IPS-18c (cell line): ENCODE measurements at regions not wholly inside any gene's neighbourhood (a gene's known extent, or its start where the extent isn't known, plus 50 kb on each side); places are given as distances from the start of the nearest gene placed in this dataset.

Source experiments
- H3K4me3 ChIP-seq: 2 replicates; pipeline ENCODE4 v1.7.0; 2013; ENCODE audit warnings: low read depth, mild to moderate bottlenecking, low read length, moderate library complexity; ENCODE audit not compliant: insufficient read depth
- H3K9me3 ChIP-seq: one replicate; pipeline ENCODE4 v1.6.1; 2013; ENCODE audit warnings: mild to moderate bottlenecking, low read length, moderate library complexity; ENCODE audit not compliant: control insufficient read depth, insufficient read depth

DNA sequence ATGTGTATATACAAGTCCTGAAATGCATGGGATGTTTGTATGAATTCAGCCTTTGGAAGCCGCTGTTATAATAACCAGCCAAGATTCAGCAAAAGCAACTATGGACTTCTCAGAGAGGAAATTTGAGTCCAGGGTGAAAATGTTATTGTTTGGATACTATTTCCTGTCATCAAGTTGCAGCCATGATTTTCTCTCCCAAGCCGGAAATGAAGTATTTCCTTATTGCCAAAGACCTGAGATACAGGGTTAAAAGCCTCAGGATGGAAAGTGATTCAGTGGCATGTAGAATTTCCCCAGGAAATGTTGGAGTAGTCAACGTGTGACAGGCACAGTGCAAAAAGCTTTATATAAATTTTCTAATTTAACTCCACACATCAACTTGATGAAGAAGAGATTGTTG is 133.9 kb downstream of the IRS2 start:
- no peak overlapping the region for H3K4me3 ChIP-seq

DNA sequence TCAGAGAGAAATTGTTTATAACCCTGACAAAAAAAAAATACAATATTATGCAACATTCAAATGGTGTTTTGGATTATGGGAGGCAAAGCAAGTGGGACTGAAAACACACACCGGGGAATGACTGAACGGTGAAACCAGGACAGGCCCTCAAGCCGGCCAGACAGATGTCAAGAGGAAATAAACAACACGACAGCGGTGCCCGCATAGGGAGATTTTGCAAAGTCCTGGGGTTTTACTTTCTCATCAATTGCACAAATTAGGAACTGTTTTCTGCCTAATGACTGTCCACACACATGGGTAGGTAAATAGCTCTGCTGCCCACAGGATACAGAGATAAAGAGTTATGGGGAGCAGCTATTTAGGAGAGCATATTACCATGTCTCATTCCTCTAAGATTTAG is 134.5 kb downstream of the IRS2 start:
- H3K9me3 ChIP-seq = no peaks in the 10 kb centered on the region
- no peak overlapping the region for H3K4me3 ChIP-seq

More for the DNA sequence above, 133.9 kb downstream of the IRS2 start:
- H3K9me3 ChIP-seq = no peaks in the 10 kb centered on the region

DNA sequence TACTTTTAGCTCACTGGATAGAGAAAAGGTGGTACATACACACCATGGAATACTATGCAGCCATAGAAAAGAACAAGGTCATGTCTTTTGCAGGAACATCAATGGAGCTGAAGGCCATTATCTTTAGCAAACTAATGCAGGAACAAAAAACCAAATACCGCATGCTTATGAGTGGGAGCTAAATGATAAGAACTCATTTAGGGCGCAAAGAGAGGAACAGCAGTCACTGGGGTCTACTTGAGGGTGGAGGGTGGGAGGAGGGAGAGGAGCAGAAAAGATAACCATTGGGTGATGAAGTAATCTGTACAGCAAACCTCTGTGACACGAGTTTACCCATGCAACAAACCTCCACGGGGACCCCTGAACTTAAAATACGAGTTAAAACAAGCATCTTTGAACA is 135.1 kb downstream of the IRS2 start:
- no peaks in the 10 kb centered on the region for H3K9me3 ChIP-seq
- no peak overlapping the region for H3K4me3 ChIP-seq

DNA sequence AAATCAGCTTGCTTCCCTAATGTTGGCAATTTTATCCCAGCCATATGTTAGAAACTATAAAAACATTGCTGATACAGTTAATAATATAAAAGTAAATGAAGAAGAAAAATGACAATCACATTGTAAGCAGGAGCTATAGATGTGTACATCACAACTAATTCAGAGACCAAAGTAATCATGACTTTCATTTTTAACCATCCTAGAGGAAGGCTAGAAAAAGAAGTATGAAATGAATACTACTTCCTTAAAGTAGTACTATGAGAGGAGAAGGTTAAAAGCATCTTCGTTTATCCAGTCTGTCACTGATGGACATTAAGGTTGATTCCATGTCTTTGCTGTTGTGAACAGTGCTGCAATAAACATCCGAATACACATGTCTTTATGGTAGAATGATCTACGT is 135.5 kb downstream of the IRS2 start:
- Histone ChIP-seq H3K9me3 (no peaks in the 10 kb centered on the region), H3K4me3 (no peak overlapping the region)

DNA sequence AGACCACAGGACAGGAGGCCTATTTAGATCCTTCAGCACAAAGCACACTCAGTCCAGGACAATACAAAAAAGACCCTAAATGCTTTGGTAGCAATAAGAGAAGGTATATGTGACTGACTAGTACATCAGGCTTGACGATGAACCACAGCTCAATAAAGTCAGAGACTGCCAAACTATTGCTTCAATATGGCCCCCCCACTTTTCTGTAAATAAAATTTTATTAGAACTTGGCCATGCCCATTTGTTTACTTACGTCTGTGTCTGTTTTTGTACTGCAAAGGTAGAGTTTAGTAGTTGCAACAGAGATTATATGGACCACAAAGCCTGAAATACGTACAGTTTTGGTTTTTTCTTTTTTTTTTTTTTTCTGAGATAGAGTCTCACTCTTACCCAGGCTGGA is 136.7 kb downstream of the IRS2 start:
- H3K9me3 ChIP-seq = no peaks in the 10 kb centered on the region
- no peak overlapping the region for H3K4me3 ChIP-seq

DNA sequence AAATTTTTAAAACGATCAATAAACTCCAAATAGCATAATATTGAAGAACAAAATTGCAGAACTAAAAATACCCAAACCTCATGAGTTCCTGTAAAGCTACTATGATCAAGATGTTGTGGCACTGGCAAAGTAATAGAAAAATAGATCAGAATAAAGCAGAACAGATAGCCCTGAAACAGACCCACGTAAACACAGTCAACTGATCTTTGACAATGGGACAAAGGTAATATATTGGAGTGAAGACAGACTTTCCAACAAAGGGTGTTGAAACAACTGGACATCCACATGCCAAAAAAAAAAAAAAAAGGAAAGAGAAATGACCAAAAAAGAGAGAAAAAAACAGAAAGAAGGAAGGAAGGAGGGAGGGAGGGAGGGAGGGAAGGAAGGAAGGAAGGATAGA is 138.7 kb downstream of the IRS2 start:
- H3K9me3 ChIP-seq = no peaks in the 10 kb centered on the region
- no peak overlapping the region for H3K4me3 ChIP-seq

DNA sequence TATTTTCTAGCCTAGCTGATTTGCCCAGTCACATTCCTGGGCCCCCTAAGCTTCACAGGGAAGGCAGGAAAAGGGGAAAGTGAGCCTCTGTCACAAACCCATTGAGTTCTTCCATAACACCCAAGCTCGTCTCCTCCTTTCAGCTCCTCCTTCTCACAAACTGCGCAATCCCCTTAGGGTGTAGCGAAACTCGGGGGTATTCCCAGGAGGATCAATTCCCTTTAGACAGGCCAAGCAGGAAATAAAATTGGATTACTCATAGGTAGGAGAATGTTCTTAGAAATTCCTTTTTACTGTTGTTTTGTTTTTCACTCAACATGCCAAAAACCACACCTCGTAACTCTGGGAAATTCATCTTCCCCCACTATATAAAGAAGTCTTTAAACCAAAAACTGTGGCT is 139.3 kb downstream of the IRS2 start:
- H3K4me3 ChIP-seq = no peak overlapping the region

DNA sequence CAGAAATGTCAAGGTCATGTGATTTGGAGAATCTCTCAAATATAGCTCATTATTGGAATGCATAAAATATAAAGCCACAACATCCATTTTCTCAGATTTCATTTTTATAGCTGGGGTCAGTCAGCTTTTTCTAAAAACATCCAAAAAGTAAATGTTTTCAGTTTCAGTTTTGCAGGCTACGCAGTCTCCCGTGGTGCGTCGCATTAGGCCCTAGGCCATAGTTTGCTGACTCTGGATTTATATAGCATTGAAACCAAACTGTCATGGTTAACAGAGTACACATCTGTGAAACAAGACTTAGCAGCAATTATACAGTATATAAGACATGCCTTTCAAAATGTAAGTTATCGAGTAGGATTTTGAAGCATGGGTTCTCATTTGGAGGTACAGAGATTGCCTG is 140.0 kb downstream of the IRS2 start:
- Histone ChIP-seq H3K9me3 (no peaks in the 10 kb centered on the region), H3K4me3 (no peak overlapping the region)

More for the DNA sequence above, 139.3 kb downstream of the IRS2 start:
- no peaks in the 10 kb centered on the region for H3K9me3 ChIP-seq

DNA sequence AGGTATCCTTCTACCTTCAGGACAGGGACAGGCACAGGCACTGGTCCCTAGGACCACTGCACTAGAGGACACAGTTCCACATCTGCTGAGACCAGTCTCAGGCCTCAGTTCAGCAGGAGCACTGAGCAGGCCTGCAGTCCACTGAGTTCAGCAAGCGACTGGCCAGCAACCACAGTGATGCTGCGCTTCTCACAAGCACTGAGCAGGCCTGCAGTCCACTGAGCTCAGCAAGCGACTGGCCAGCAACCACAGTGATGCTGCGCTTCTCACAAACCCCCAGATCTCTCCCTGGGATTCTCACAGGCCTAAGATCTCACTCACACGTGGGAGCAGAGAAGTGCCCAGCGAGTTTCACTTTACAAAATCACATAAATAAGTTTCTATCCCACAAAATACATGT is 140.6 kb downstream of the IRS2 start:
- H3K9me3 ChIP-seq = no peaks in the 10 kb centered on the region
- H3K4me3 ChIP-seq = no peak overlapping the region

DNA sequence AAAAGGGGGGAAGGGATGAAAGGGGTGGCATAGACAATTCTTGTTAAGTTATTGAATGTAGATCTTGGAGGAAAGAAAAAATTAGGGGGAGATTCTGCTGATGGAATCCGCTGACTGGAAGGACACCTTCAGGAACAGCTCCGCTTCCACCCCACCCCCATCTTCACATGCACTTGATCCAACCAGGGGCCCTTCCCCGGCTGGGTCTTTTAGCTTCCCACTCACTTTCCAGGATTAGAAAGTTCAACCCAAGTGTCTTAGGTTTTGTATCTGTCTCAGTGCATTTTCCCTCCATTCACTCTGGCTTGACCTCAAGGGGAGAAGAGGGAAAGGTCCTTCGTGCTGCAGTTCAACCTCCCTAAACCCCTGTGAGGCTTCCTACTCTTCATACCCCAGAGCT is 141.4 kb downstream of the IRS2 start:
- no peak overlapping the region for H3K4me3 ChIP-seq
- H3K9me3 ChIP-seq = no peaks in the 10 kb centered on the region

DNA sequence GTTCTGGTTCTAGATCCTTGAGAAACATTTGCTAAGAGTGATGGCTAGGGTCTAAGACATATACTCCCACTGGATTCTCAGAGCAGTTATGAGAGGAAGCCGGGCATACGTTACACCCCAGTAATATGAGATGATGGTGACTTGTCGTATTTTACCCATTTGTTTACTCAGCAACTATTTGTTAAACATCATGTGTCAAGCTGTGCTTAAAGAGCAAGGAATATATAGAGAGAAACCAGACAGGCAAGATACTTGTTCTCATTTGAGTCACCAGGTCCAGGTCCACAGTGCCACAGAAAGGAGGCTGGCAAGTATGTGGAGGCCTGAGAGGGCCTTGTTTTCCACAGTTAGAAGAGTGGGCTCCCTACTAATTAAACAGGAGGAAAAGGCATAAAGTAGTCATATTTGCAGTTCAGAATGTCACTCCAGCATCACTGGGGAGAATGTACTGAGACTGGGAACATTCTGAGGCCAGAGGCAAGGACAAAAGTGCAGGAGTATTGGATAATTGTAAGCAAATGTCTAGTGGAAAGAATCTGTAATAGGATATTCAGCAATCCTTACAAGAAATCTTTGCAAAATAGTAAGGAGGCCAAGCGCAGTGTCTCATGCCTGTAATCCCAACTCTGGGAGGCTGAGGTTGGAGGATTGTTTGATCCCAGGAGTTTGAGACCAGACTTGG is 142.2 kb downstream of the IRS2 start:
- Histone ChIP-seq H3K9me3 (no peaks in the 10 kb centered on the region), H3K4me3 (no peak overlapping the region)

DNA sequence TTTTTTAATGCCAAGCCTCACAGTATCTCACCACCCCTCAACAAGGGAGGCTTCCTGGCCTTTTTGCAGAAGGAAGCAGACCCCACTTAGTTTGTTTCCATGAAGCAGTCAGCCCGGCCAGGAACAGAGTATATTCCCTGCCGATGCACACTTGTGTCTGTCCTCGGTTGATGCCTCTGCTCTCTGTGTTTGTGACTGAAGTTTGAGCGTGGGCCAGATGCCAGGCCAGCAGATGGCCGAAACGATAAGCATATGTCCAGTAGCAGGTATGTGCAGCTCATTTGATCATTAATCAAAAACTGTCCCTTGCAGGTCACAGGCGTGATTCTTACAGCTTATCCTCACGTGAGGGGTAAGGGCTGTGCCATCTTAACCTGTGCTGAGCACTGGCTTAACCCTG is 144.0 kb downstream of the IRS2 start:
- no peak overlapping the region for H3K4me3 ChIP-seq
- no peaks in the 10 kb centered on the region for H3K9me3 ChIP-seq

DNA sequence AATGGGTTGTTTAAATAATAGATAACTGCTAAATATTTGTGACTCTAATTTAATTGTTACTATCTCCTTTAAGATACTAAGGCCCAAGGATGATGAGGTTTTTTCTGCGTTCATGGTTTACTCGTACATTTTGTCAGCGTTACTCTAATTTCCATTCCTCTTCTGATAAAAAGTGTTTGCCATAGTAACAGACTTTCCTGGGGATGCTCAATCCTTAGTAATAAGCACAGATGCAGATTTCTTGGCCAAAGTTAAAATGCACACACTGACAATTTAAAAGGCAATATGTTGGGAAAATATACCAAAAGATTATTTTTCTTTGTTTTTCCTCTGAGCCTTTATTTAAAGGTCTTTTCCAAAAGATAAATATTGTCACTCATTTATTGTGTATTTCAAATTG is 149.6 kb downstream of the IRS2 start:
- Histone ChIP-seq H3K4me3 (no peak overlapping the region), H3K9me3 (no peaks in the 10 kb centered on the region)

DNA sequence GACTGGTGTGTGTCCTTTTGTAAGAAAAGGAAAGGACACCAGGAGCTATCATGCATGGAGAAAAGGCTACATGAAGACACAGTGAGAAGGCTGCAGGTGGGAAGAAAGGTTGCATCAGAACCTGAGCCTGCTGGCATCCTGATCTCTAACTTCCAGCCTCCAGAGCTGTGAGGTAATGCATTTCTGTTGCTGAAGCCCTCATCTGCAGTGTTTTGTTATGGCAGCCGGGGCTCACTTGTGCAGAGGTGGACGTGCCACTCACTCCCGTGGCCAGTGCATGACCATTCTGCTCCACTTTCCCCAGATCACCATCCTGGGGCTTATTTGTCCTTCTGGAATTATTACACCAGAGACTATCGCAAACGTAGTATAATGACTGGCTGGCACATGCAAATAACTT is 155.3 kb downstream of the IRS2 start:
- H3K9me3 ChIP-seq = no peaks in the 10 kb centered on the region
- no peak overlapping the region for H3K4me3 ChIP-seq

DNA sequence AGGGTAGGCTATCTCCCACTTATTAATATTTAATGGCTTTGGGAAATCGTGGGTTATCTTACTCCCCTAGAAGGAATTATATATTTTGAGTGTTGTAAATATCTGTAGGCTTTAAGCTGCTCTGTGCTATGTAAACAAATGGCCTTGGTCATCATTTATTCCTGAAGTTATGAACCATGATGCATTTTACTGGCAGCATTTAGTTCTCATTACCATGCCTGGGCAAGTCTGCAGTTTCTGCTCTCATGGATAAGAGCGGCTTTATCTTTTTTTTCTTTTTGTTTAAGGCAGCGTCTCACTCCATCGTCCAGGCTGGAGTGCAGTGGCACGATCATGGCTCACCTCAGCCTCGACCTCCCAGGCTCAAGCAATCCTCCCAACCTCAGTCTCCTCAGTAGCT is 156.1 kb downstream of the IRS2 start:
- Histone ChIP-seq H3K4me3 (no peak overlapping the region), H3K9me3 (no peaks in the 10 kb centered on the region)

DNA sequence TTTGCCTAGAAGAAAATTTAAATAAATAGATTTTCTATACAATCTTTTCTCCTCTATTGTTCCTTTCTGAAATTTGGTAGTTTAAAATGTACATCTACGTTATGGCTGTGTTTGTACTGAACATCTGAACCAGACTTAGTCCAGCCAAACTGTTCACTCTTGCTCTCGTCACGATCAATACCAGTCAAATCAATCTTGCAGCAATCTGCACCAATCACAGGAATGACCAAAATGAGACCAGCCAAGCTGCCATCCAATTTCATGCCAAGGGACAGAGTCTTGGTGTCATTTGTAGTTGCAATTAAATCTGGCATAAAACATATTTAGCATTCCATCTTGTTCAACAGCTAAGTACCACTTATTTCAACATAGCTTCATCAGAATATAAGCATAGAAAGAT is 156.6 kb downstream of the IRS2 start:
- no peaks in the 10 kb centered on the region for H3K9me3 ChIP-seq
- no peak overlapping the region for H3K4me3 ChIP-seq

DNA sequence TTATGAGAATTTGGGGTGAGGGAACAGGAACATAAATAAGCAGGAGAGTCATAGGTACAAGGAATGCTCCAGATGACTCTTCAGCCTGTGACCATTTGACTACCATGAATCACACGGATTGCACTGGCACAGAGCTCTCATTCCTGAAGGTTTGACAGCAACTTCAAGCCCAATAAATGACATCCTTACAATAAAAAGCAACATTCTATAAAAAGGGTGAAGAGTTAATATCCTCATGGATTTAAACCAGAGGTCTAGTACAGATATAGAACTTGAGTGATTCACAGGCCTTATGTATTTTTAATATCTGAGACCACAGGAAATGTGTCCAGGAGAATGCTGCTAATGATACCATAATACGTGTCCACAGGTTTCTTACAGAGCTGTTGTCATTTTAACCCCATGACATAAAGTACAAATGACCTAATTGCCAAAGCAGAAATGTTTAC is 158.1 kb downstream of the IRS2 start:
- Histone ChIP-seq H3K9me3 (no peaks in the 10 kb centered on the region), H3K4me3 (no peak overlapping the region)

DNA sequence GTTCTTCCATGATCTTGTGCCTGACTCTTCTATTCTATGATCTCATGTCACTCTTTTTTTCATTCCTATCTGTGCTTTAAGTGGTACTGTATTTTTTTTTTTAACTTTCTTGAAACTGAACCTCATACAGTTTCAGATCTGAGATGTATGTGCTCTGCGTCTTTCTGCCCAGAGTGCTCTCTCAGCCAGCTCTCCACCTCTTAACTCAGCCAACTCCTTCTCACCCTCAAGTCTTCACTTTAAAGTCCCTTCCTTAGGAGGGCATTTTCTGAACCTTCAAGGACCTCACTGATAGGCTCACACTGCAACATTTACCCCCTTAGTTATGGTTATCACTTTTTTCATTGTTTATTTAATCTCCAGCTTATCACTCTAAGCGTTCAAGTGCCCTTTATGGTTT is 158.7 kb downstream of the IRS2 start:
- no peak overlapping the region for H3K4me3 ChIP-seq
- H3K9me3 ChIP-seq = no peaks in the 10 kb centered on the region
